ENCODE measurements at regions not wholly inside any gene's neighbourhood (a gene's known extent, or its start where the extent isn't known, plus 50 kb on each side); places are given as distances from the start of the nearest gene placed in this dataset.

GRCh38 chr5:161183559-161183958 lies 331.5 kb upstream of the ATP10B start:
- TF ChIP-seq CTCF (IDR thresholded peaks at IDR 0.05) (no peak), POLR2A (IDR thresholded peaks at IDR 0.05) (no peak)
